ENCODE measurements at regions not wholly inside any gene's neighbourhood (a gene's known extent, or its start where the extent isn't known, plus 50 kb on each side); places are given as distances from the start of the nearest gene placed in this dataset.
A peak's percentile ranks its signal among the peaks of the same experiment; 100 is the strongest.

DNA sequence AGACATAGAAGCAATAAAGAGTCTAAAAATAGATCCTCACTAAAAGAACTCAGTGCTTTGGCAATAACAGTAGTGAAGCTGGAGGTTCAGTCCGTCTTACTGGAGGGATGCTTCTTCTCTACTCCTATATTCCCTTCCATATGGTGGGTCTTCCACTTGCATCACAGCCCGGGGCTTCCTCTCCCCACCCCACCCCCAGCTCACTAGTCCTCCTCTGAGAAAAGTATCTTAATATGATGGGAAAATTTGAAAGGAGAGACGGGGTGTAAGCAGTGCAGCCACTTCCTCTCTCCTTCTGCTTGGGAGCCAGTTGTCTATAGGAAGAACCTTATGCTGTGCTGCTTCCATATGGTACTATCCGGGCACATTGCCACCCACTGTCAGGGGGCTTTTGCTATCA lies 57.2 kb upstream of the SPOPL start:
- TF ChIP-seq, protein P1, sequence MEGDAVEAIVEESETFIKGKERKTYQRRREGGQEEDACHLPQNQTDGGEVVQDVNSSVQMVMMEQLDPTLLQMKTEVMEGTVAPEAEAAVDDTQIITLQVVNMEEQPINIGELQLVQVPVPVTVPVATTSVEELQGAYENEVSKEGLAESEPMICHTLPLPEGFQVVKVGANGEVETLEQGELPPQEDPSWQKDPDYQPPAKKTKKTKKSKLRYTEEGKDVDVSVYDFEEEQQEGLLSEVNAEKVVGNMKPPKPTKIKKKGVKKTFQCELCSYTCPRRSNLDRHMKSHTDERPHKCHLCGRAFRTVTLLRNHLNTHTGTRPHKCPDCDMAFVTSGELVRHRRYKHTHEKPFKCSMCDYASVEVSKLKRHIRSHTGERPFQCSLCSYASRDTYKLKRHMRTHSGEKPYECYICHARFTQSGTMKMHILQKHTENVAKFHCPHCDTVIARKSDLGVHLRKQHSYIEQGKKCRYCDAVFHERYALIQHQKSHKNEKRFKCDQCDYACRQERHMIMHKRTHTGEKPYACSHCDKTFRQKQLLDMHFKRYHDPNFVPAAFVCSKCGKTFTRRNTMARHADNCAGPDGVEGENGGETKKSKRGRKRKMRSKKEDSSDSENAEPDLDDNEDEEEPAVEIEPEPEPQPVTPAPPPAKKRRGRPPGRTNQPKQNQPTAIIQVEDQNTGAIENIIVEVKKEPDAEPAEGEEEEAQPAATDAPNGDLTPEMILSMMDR (IDR thresholded peaks at IDR 0.05; ENCODE audit: insufficient read depth, low read length) = no peak
- no peak for TF ChIP-seq GABPA (IDR thresholded peaks at IDR 0.05; ENCODE audit: low read depth)
- TF ChIP-seq, protein P2, sequence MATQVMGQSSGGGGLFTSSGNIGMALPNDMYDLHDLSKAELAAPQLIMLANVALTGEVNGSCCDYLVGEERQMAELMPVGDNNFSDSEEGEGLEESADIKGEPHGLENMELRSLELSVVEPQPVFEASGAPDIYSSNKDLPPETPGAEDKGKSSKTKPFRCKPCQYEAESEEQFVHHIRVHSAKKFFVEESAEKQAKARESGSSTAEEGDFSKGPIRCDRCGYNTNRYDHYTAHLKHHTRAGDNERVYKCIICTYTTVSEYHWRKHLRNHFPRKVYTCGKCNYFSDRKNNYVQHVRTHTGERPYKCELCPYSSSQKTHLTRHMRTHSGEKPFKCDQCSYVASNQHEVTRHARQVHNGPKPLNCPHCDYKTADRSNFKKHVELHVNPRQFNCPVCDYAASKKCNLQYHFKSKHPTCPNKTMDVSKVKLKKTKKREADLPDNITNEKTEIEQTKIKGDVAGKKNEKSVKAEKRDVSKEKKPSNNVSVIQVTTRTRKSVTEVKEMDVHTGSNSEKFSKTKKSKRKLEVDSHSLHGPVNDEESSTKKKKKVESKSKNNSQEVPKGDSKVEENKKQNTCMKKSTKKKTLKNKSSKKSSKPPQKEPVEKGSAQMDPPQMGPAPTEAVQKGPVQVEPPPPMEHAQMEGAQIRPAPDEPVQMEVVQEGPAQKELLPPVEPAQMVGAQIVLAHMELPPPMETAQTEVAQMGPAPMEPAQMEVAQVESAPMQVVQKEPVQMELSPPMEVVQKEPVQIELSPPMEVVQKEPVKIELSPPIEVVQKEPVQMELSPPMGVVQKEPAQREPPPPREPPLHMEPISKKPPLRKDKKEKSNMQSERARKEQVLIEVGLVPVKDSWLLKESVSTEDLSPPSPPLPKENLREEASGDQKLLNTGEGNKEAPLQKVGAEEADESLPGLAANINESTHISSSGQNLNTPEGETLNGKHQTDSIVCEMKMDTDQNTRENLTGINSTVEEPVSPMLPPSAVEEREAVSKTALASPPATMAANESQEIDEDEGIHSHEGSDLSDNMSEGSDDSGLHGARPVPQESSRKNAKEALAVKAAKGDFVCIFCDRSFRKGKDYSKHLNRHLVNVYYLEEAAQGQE (IDR thresholded peaks at IDR 0.05; ENCODE audit: insufficient replicate concordance, low read depth) = no peak
- no peak for TF ChIP-seq POLR2AphosphoS5 (IDR thresholded peaks at IDR 0.05; ENCODE audit: low read depth)
- peak; percentile 32; the same call in 1 of the 2 replicates for TF ChIP-seq SPI1 (IDR thresholded peaks at IDR 0.05; ENCODE audit: borderline replicate concordance, low read depth)

All from HL-60 (cell line).